HEK293 (cell line): ENCODE measurements at regions not wholly inside any gene's neighbourhood (a gene's known extent, or its start where the extent isn't known, plus 50 kb on each side); places are given as distances from the start of the nearest gene placed in this dataset.

ENCODE experiments used
- CTCF ChIA-PET: fragments of 350-600 bp; formaldehyde crosslinking; extraction: SDS; loops from one replicate; lab custom pipeline; 2021; ENCODE audit warnings: antibody characterized with exemption; lab: Yijun Ruan, JAX
- POLR2A ChIA-PET: fragments of 300-600 bp; formaldehyde crosslinking; extraction: SDS; loops from one replicate; lab custom pipeline; 2020; ENCODE audit warnings: antibody characterized with exemption, inconsistent platforms; lab: Yijun Ruan, JAX
- H3K27ac ChIP-seq: fragments of 200-500 bp; sonication (Bioruptor generic); 2 replicates; pipeline ENCODE4 v1.5.1; 2014; ENCODE audit warnings: low read depth, low read length, control low read depth, inconsistent platforms; ENCODE audit errors: extremely low read depth
- H3K36me3 ChIP-seq, 2 experiments: fragments of 200-500 bp in 1 of 2; sonication (Bioruptor generic) in 1 of 2; 1 replicate in 1 of 2; 2 replicates in 1 of 2; pipeline ENCODE4 v1.5.1; 2014 to 2017; ENCODE audit warnings: inconsistent platforms in 2 of 2, low read length in 2 of 2; ENCODE audit not compliant: control insufficient read depth in 2 of 2, insufficient read depth in 1 of 2
- H3K4me1 ChIP-seq: fragments of 200-500 bp; sonication (Bioruptor generic); 2 replicates; pipeline ENCODE4 v1.5.1; 2014; ENCODE audit warnings: mild to moderate bottlenecking, low read length, inconsistent platforms; ENCODE audit not compliant: control insufficient read depth, insufficient read depth
- H3K4me3 ChIP-seq: 2 replicates; pipeline ENCODE4 v1.5.1; 2011; ENCODE audit warnings: low read depth, mild to moderate bottlenecking, control low read depth, low read length, moderate library complexity
- H3K9me3 ChIP-seq: fragments of 200-500 bp; sonication (Bioruptor generic); 2 replicates; pipeline ENCODE4 v1.5.1; 2014; ENCODE audit warnings: low read depth, low read length, inconsistent platforms; ENCODE audit not compliant: control insufficient read depth, insufficient read depth
- ATF2 ChIP-seq: fragments of 450-650 bp; formaldehyde crosslinking; IDR thresholded peaks from 2 replicates; pipeline ENCODE4 v1.5.1; 2016; ENCODE audit warnings: missing biosample characterization, missing genetic modification characterization, low read depth
- CTCF ChIP-seq: fragments of 450-650 bp; formaldehyde crosslinking; IDR thresholded peaks from 2 replicates; pipeline ENCODE4 v1.5.1; 2016; ENCODE audit warnings: missing biosample characterization, missing genetic modification characterization
- GFI1B ChIP-seq: fragments of 450-650 bp; formaldehyde crosslinking; IDR thresholded peaks from 2 replicates; pipeline ENCODE4 v1.5.1; 2016; ENCODE audit warnings: missing biosample characterization, missing genetic modification characterization
- IKZF3 ChIP-seq: fragments of 450-650 bp; IDR thresholded peaks from 2 replicates; pipeline ENCODE4 v1.5.0; 2018; ENCODE audit warnings: missing biosample characterization, mild to moderate bottlenecking, missing genetic modification characterization, moderate library complexity
- KLF8 ChIP-seq: fragments of 450-650 bp; formaldehyde crosslinking; IDR thresholded peaks from 2 replicates; pipeline ENCODE4 v1.5.1; 2016; ENCODE audit warnings: missing biosample characterization, missing genetic modification characterization
- OSR2 ChIP-seq: fragments of 450-650 bp; formaldehyde crosslinking; IDR thresholded peaks from 2 replicates; pipeline ENCODE4 v1.5.1; 2016; ENCODE audit warnings: missing biosample characterization, missing genetic modification characterization
- RBAK ChIP-seq: fragments of 450-650 bp; formaldehyde crosslinking; IDR thresholded peaks from 2 replicates; pipeline ENCODE4 v1.5.1; 2016; ENCODE audit warnings: missing biosample characterization, missing genetic modification characterization
- ZBTB10 ChIP-seq: fragments of 450-650 bp; formaldehyde crosslinking; IDR thresholded peaks from 2 replicates; pipeline ENCODE4 v1.5.1; 2016; ENCODE audit warnings: missing biosample characterization, missing genetic modification characterization
- ZBTB21 ChIP-seq: fragments of 450-650 bp; formaldehyde crosslinking; IDR thresholded peaks from 2 replicates; pipeline ENCODE4 v1.5.1; 2017; ENCODE audit warnings: missing biosample characterization, missing genetic modification characterization
- ZFHX2 ChIP-seq: fragments of 450-650 bp; formaldehyde crosslinking; conservative IDR thresholded peaks from 2 replicates; pipeline ENCODE4 v1.5.1; 2016; ENCODE audit warnings: missing biosample characterization, missing genetic modification characterization
- ZNF112 ChIP-seq: fragments of 450-650 bp; formaldehyde crosslinking; IDR thresholded peaks from 2 replicates; pipeline ENCODE4 v1.5.0; 2017; ENCODE audit warnings: missing biosample characterization, missing genetic modification characterization
- ZNF140 ChIP-seq: fragments of 450-650 bp; formaldehyde crosslinking; IDR thresholded peaks from 2 replicates; pipeline ENCODE4 v1.5.1; 2016; ENCODE audit warnings: missing biosample characterization, missing genetic modification characterization
- ZNF148 ChIP-seq: fragments of 450-650 bp; formaldehyde crosslinking; IDR thresholded peaks from 2 replicates; pipeline ENCODE4 v1.5.0; 2017; ENCODE audit warnings: missing biosample characterization, missing genetic modification characterization, borderline replicate concordance
- ZNF16 ChIP-seq: fragments of 450-650 bp; formaldehyde crosslinking; IDR thresholded peaks from 2 replicates; pipeline ENCODE4 v1.5.1; 2016; ENCODE audit warnings: low read depth, missing biosample characterization, missing genetic modification characterization
- ZNF174 ChIP-seq: fragments of 450-650 bp; formaldehyde crosslinking; IDR thresholded peaks from 2 replicates; pipeline ENCODE4 v1.5.0; 2017; ENCODE audit warnings: missing biosample characterization, mild to moderate bottlenecking, missing genetic modification characterization
- ZNF2 ChIP-seq: fragments of 450-650 bp; formaldehyde crosslinking; IDR thresholded peaks from 2 replicates; pipeline ENCODE4 v1.5.1; 2016; ENCODE audit warnings: missing biosample characterization, missing genetic modification characterization
- ZNF211 ChIP-seq: fragments of 450-650 bp; formaldehyde crosslinking; IDR thresholded peaks from 2 replicates; pipeline ENCODE4 v1.5.1; 2016; ENCODE audit warnings: low read depth, missing biosample characterization, missing genetic modification characterization
- ZNF223 ChIP-seq: fragments of 450-650 bp; formaldehyde crosslinking; IDR thresholded peaks from 2 replicates; pipeline ENCODE4 v1.5.1; 2016; ENCODE audit warnings: missing biosample characterization, missing genetic modification characterization
- ZNF266 ChIP-seq: fragments of 450-650 bp; formaldehyde crosslinking; IDR thresholded peaks from 2 replicates; pipeline ENCODE4 v1.5.1; 2016; ENCODE audit warnings: missing biosample characterization, missing genetic modification characterization, low read depth
- ZNF292 ChIP-seq: fragments of 450-650 bp; formaldehyde crosslinking; IDR thresholded peaks from 2 replicates; pipeline ENCODE4 v1.5.1; 2016; ENCODE audit warnings: low read depth, missing biosample characterization, missing genetic modification characterization, borderline replicate concordance
- ZNF404 ChIP-seq: fragments of 450-650 bp; formaldehyde crosslinking; IDR thresholded peaks from 2 replicates; pipeline ENCODE4 v1.5.1; 2017; ENCODE audit warnings: missing biosample characterization, missing genetic modification characterization
- ZNF473 ChIP-seq: fragments of 450-650 bp; formaldehyde crosslinking; IDR thresholded peaks from 2 replicates; pipeline ENCODE4 v1.5.1; 2017; ENCODE audit warnings: missing biosample characterization, missing genetic modification characterization
- ZNF48 ChIP-seq: fragments of 450-650 bp; formaldehyde crosslinking; IDR thresholded peaks from 2 replicates; pipeline ENCODE4 v1.5.1; 2016; ENCODE audit warnings: missing biosample characterization, missing genetic modification characterization
- ZNF677 ChIP-seq: fragments of 450-650 bp; IDR thresholded peaks from 2 replicates; pipeline ENCODE4 v1.5.0; 2018; ENCODE audit warnings: missing biosample characterization, mild to moderate bottlenecking, missing genetic modification characterization, moderate library complexity
- ZNF701 ChIP-seq: fragments of 450-650 bp; formaldehyde crosslinking; IDR thresholded peaks from 2 replicates; pipeline ENCODE4 v1.5.1; 2016; ENCODE audit warnings: missing biosample characterization, missing genetic modification characterization
- ZNF785 ChIP-seq: fragments of 450-650 bp; formaldehyde crosslinking; IDR thresholded peaks from 2 replicates; pipeline ENCODE4 v1.5.1; 2016; ENCODE audit warnings: missing biosample characterization, missing genetic modification characterization
- TF ChIP-seq, protein P1 (sequence below): sonication (generic); formaldehyde crosslinking; IDR thresholded peaks from 2 replicates; pipeline ENCODE4 v1.8.1; 2022; ENCODE audit warnings: mild to moderate bottlenecking, moderate library complexity, missing genetic modification reagents
- TF ChIP-seq, protein P2 (sequence below): fragments of 450-650 bp; formaldehyde crosslinking; IDR thresholded peaks from 2 replicates; pipeline ENCODE4 v1.5.1; 2016; ENCODE audit warnings: missing biosample characterization, missing genetic modification characterization, low read depth

DNA sequence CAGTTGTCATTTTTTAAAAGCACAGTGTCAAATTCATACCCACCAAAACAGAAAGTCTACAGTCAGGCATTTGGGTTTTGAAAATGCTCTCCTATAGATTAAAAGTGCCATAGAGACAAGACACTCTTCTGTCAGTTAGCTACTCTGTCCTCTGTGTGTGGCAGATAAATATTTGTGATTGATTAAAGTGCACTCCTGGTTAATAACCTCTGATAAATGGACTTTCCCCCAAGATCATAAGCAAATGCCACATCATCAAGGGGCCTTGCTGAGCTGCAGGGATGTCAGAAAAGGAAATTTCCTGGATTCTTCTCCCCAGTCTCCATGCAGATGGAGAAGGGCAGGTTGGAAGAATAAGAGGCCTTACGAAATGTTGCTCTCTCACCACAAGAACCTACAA, 1329.5 kb upstream of the TMEM132C start (continued):
- no peak for TF ChIP-seq ZBTB10
- no peak for TF ChIP-seq ZNF2 (tag by site-specific recombination)
- no peak for TF ChIP-seq ZFHX2 (tag by site-specific recombination)
- no peak for TF ChIP-seq ZNF785 (tag by site-specific recombination)
- TF ChIP-seq ATF2 (tag by site-specific recombination) = no peak
- TF ChIP-seq ZBTB21 = no peak
- TF ChIP-seq ZNF16 = no peak
- no peak for TF ChIP-seq CTCF (tag by site-specific recombination)
- TF ChIP-seq ZNF140 (tag by site-specific recombination) = no peak

DNA sequence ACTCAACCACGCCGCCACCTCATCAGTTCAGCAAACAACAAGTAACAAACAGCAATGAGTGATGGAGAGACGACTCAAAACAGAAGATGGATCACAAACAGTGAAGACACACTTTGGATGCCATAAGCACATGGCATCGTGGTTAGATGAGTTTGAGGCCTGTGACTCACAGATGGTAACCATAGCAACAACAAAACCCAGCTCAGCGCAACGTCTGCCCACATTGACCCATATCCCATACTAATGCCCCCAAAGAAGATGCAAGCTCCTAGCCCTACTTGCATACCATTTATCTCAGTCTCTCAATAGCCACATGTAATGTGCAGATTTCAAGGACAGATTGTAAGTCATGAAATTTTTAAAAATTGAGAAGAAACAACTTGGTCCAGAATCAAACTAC, 1322.3 kb upstream of the TMEM132C start:
- no peak overlapping the region for H3K27ac ChIP-seq
- H3K4me3 ChIP-seq = no peak overlapping the region
- H3K4me1 ChIP-seq = no peaks in the 10 kb centered on the region
- TF ChIP-seq RBAK (no peak), ZNF404 (tag by site-specific recombination) (no peak), ZNF112 (tag by site-specific recombination) (no peak), ZNF266 (no peak), ZNF48 (tag by site-specific recombination) (no peak), KLF8 (no peak), OSR2 (tag by site-specific recombination) (no peak), ZNF223 (tag by site-specific recombination) (no peak), GFI1B (no peak), ZNF211 (tag by site-specific recombination) (no peak), IKZF3 (no peak), ZNF292 (tag by site-specific recombination) (no peak), ZNF701 (tag by site-specific recombination) (no peak), ZNF174 (tag by site-specific recombination) (no peak), ZFHX2 (tag by site-specific recombination) (no peak), ZNF148 (tag by site-specific recombination) (no peak), ZNF473 (tag by site-specific recombination) (no peak), ZNF677 (tag by site-specific recombination) (no peak)
- TF ChIP-seq, protein P1, sequence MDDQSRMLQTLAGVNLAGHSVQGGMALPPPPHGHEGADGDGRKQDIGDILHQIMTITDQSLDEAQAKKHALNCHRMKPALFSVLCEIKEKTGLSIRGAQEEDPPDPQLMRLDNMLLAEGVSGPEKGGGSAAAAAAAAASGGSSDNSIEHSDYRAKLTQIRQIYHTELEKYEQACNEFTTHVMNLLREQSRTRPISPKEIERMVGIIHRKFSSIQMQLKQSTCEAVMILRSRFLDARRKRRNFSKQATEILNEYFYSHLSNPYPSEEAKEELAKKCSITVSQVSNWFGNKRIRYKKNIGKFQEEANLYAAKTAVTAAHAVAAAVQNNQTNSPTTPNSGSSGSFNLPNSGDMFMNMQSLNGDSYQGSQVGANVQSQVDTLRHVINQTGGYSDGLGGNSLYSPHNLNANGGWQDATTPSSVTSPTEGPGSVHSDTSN (CRISPR knock-in tag) = no peak
- TF ChIP-seq, protein P2, sequence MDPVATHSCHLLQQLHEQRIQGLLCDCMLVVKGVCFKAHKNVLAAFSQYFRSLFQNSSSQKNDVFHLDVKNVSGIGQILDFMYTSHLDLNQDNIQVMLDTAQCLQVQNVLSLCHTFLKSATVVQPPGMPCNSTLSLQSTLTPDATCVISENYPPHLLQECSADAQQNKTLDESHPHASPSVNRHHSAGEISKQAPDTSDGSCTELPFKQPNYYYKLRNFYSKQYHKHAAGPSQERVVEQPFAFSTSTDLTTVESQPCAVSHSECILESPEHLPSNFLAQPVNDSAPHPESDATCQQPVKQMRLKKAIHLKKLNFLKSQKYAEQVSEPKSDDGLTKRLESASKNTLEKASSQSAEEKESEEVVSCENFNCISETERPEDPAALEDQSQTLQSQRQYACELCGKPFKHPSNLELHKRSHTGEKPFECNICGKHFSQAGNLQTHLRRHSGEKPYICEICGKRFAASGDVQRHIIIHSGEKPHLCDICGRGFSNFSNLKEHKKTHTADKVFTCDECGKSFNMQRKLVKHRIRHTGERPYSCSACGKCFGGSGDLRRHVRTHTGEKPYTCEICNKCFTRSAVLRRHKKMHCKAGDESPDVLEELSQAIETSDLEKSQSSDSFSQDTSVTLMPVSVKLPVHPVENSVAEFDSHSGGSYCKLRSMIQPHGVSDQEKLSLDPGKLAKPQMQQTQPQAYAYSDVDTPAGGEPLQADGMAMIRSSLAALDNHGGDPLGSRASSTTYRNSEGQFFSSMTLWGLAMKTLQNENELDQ (tag by site-specific recombination) = no peak
- ChIA-PET POLR2A (no interaction called here), CTCF (no interaction called here)
- H3K9me3 ChIP-seq = no peaks in the 10 kb centered on the region
- no peaks in the 10 kb centered on the region for H3K36me3 ChIP-seq
